ENCODE measurements at regions not wholly inside any gene's neighbourhood (a gene's known extent, or its start where the extent isn't known, plus 50 kb on each side); places are given as distances from the start of the nearest gene placed in this dataset.

DNA sequence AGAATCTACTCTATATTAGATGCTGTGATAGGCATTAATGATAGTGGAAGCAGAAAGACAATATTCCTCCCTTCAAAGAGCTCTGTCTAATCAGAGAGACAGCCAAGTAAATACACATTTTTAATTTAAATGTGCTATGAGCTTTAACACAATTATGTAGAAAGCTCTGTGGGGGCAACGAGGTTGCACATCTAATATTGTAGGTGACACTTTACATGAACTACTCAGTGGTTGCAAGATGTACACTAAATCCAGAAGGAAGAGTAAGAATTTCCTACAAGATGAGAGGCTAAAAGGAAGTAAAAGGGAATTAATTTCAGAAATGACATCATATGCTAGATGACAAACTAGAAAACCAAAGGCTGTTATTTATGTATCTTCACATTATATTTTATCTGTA, 120.9 kb downstream of the SPCS3 start:
- no peak for DNase-seq (ENCODE audit: low spot score)
- Mint-ChIP-seq H3K36me3 (no peaks in the 10 kb centered on the region), H3K27me3 (ENCODE audit: low read depth) (no peaks in the 10 kb centered on the region), H3K4me1 (no peaks in the 10 kb centered on the region), H3K27ac (no peak overlapping the region), H3K9me3 (no peaks in the 10 kb centered on the region), H3K4me3 (no peak overlapping the region)
- TF ChIP-seq, protein P1, sequence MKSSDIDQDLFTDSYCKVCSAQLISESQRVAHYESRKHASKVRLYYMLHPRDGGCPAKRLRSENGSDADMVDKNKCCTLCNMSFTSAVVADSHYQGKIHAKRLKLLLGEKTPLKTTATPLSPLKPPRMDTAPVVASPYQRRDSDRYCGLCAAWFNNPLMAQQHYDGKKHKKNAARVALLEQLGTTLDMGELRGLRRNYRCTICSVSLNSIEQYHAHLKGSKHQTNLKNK (CRISPR knock-in tag; IDR thresholded peaks at IDR 0.05): no peak
- TF ChIP-seq, protein P2, sequence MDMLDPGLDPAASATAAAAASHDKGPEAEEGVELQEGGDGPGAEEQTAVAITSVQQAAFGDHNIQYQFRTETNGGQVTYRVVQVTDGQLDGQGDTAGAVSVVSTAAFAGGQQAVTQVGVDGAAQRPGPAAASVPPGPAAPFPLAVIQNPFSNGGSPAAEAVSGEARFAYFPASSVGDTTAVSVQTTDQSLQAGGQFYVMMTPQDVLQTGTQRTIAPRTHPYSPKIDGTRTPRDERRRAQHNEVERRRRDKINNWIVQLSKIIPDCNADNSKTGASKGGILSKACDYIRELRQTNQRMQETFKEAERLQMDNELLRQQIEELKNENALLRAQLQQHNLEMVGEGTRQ (CRISPR knock-in tag; IDR thresholded peaks at IDR 0.05): no peak
- TF ChIP-seq, protein P3, sequence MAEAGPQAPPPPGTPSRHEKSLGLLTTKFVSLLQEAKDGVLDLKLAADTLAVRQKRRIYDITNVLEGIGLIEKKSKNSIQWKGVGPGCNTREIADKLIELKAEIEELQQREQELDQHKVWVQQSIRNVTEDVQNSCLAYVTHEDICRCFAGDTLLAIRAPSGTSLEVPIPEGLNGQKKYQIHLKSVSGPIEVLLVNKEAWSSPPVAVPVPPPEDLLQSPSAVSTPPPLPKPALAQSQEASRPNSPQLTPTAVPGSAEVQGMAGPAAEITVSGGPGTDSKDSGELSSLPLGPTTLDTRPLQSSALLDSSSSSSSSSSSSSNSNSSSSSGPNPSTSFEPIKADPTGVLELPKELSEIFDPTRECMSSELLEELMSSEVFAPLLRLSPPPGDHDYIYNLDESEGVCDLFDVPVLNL (CRISPR knock-in tag; IDR thresholded peaks at IDR 0.05; ENCODE audit: borderline replicate concordance, low read depth): no peak
- TF ChIP-seq FOXP4 (CRISPR knock-in tag; IDR thresholded peaks at IDR 0.05): no peak
- no peak for TF ChIP-seq NFATC4 (CRISPR knock-in tag; IDR thresholded peaks at IDR 0.05)
- no peak for TF ChIP-seq CBFB (CRISPR knock-in tag; IDR thresholded peaks at IDR 0.05; ENCODE audit: low read depth)
- no peak for TF ChIP-seq AR (CRISPR knock-in tag; IDR thresholded peaks at IDR 0.05)
- no peak for TF ChIP-seq JUN (CRISPR knock-in tag; IDR thresholded peaks at IDR 0.05)
- TF ChIP-seq KAT7 (CRISPR knock-in tag; IDR thresholded peaks at IDR 0.05; ENCODE audit: borderline replicate concordance): no peak
- TF ChIP-seq CREB1 (CRISPR knock-in tag; IDR thresholded peaks at IDR 0.05): no peak
- no peak for TF ChIP-seq EMX1 (CRISPR knock-in tag; IDR thresholded peaks at IDR 0.05)
- no peak for TF ChIP-seq ZNF121 (CRISPR knock-in tag; IDR thresholded peaks at IDR 0.05)
- TF ChIP-seq SP1 (CRISPR knock-in tag; conservative IDR thresholded peaks at IDR 0.05): no peak
- TF ChIP-seq ZNF671 (CRISPR knock-in tag; IDR thresholded peaks at IDR 0.05): no peak
- TF ChIP-seq, protein P4, sequence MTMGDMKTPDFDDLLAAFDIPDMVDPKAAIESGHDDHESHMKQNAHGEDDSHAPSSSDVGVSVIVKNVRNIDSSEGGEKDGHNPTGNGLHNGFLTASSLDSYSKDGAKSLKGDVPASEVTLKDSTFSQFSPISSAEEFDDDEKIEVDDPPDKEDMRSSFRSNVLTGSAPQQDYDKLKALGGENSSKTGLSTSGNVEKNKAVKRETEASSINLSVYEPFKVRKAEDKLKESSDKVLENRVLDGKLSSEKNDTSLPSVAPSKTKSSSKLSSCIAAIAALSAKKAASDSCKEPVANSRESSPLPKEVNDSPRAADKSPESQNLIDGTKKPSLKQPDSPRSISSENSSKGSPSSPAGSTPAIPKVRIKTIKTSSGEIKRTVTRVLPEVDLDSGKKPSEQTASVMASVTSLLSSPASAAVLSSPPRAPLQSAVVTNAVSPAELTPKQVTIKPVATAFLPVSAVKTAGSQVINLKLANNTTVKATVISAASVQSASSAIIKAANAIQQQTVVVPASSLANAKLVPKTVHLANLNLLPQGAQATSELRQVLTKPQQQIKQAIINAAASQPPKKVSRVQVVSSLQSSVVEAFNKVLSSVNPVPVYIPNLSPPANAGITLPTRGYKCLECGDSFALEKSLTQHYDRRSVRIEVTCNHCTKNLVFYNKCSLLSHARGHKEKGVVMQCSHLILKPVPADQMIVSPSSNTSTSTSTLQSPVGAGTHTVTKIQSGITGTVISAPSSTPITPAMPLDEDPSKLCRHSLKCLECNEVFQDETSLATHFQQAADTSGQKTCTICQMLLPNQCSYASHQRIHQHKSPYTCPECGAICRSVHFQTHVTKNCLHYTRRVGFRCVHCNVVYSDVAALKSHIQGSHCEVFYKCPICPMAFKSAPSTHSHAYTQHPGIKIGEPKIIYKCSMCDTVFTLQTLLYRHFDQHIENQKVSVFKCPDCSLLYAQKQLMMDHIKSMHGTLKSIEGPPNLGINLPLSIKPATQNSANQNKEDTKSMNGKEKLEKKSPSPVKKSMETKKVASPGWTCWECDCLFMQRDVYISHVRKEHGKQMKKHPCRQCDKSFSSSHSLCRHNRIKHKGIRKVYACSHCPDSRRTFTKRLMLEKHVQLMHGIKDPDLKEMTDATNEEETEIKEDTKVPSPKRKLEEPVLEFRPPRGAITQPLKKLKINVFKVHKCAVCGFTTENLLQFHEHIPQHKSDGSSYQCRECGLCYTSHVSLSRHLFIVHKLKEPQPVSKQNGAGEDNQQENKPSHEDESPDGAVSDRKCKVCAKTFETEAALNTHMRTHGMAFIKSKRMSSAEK (CRISPR knock-in tag; IDR thresholded peaks at IDR 0.05; ENCODE audit: borderline replicate concordance): no peak
- ChIA-PET POLR2A (no interaction called here), CTCF (no interaction called here)
- no peak for ATAC-seq

DNA sequence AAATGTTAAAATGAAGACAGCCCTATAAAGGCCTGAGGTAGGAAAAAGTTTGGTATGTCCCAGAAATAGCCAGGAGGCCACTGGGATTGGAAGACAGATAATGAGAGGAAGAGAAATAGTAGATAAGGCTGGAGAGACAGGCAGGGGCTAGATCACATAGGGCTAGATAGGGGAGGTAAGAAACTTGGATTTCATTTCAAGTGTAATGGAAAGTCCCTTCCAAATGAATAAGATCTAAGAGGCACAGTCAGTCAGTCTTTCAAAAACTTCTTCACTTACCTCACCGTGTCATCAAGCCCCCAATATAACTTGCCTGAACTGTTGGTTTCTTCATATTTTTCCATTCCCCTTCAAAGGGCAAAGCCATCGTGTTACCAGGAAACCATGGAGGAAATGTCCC, 121.8 kb downstream of the SPCS3 start:
- H3K4me3 Mint-ChIP-seq: no peak overlapping the region
- CTCF ChIA-PET: no interaction called here
- no peak for DNase-seq (ENCODE audit: low spot score)
- ATAC-seq: no peak
- H3K27me3 Mint-ChIP-seq (ENCODE audit: low read depth): no peaks in the 10 kb centered on the region
- H3K4me1 Mint-ChIP-seq: no peaks in the 10 kb centered on the region
- POLR2A ChIA-PET: no interaction called here
- no peak overlapping the region for H3K27ac Mint-ChIP-seq
- H3K9me3 Mint-ChIP-seq: no peaks in the 10 kb centered on the region
- no peaks in the 10 kb centered on the region for H3K36me3 Mint-ChIP-seq
- no peak for TF ChIP-seq HMGA2 (CRISPR knock-in tag; IDR thresholded peaks at IDR 0.05)
- no peak for TF ChIP-seq SP1 (CRISPR knock-in tag; conservative IDR thresholded peaks at IDR 0.05)
- no peak for TF ChIP-seq MXD4 (CRISPR knock-in tag; IDR thresholded peaks at IDR 0.05; ENCODE audit: borderline replicate concordance)
- no peak for TF ChIP-seq JAZF1 (CRISPR knock-in tag; IDR thresholded peaks at IDR 0.05)
- TF ChIP-seq CREB1 (CRISPR knock-in tag; IDR thresholded peaks at IDR 0.05): no peak
- no peak for TF ChIP-seq GABPB1 (CRISPR knock-in tag; IDR thresholded peaks at IDR 0.05)
- no peak for TF ChIP-seq RORB (CRISPR knock-in tag; IDR thresholded peaks at IDR 0.05)
- no peak for TF ChIP-seq ZSCAN18 (CRISPR knock-in tag; IDR thresholded peaks at IDR 0.05)
- TF ChIP-seq ZBTB21 (CRISPR knock-in tag; IDR thresholded peaks at IDR 0.05; ENCODE audit: borderline replicate concordance): no peak
- TF ChIP-seq CBFB (CRISPR knock-in tag; IDR thresholded peaks at IDR 0.05; ENCODE audit: low read depth): no peak
- no peak for TF ChIP-seq CDX4 (CRISPR knock-in tag; IDR thresholded peaks at IDR 0.05; ENCODE audit: borderline replicate concordance)
